ENCODE measurements at regions not wholly inside any gene's neighbourhood (a gene's known extent, or its start where the extent isn't known, plus 50 kb on each side); places are given as distances from the start of the nearest gene placed in this dataset.
"Not testable (repeated sequence)": the region's sequence is repeated elsewhere in the genome, so short reads cannot be mapped to it uniquely, and the experiment has no call there.

GRCh38 chr10:78210548-78210947 lies 176.9 kb downstream of the RPS24 start:
- H3K9ac ChIP-seq (ENCODE audit: low read depth, low read length): no peak overlapping the region
- H3K27me3 ChIP-seq (ENCODE audit: control insufficient read depth, insufficient read depth, low read length): no peaks in the 10 kb centered on the region
- H3K27ac ChIP-seq (ENCODE audit: low read depth, low read length): no peak overlapping the region
- H3K4me1 ChIP-seq (ENCODE audit: control insufficient read depth, insufficient read depth, low read length): peaks cover 2% of the 10 kb centered on the region; the same call in 1 of the 2 replicates
- no peaks in the 10 kb centered on the region for H3K36me3 ChIP-seq (ENCODE audit: control insufficient read depth, insufficient read depth, low read length)
- H3K9me3 ChIP-seq (ENCODE audit: control insufficient read depth, insufficient read depth, low read length): no peaks in the 10 kb centered on the region
- H3K4me3 ChIP-seq (ENCODE audit: low read depth, low read length): no peak overlapping the region

DNA sequence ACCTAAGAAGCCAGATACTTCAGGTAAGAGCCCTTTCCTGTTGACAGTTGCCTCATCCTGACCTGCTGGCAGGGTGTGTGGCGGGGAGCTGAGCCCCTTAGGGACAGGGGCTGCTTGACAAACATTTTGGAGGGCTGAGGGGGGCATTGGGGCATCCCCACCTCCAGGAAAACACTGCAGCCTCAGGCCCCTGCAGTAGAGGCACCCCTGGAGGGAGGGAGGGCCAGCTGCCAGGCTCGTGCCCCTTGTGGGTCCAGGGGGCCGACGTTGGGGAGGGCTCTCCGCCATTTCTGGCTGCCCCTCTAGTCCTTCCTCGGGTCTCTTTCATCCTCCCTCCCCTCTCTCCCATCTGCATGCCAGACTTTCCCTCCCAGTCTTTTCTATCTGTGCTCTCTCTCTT lies 177.3 kb downstream of the RPS24 start:
- no peaks in the 10 kb centered on the region for H3K9me3 ChIP-seq (ENCODE audit: control insufficient read depth, insufficient read depth, low read length)
- no peak overlapping the region for H3K9ac ChIP-seq (ENCODE audit: low read depth, low read length)
- H3K27me3 ChIP-seq (ENCODE audit: control insufficient read depth, insufficient read depth, low read length): no peaks in the 10 kb centered on the region
- H3K36me3 ChIP-seq (ENCODE audit: control insufficient read depth, insufficient read depth, low read length): no peaks in the 10 kb centered on the region
- peaks cover 2% of the 10 kb centered on the region; the same call in 1 of the 2 replicates for H3K4me1 ChIP-seq (ENCODE audit: control insufficient read depth, insufficient read depth, low read length)
- H3K4me3 ChIP-seq (ENCODE audit: low read depth, low read length): no peak overlapping the region
- H3K27ac ChIP-seq (ENCODE audit: low read depth, low read length): no peak overlapping the region

DNA sequence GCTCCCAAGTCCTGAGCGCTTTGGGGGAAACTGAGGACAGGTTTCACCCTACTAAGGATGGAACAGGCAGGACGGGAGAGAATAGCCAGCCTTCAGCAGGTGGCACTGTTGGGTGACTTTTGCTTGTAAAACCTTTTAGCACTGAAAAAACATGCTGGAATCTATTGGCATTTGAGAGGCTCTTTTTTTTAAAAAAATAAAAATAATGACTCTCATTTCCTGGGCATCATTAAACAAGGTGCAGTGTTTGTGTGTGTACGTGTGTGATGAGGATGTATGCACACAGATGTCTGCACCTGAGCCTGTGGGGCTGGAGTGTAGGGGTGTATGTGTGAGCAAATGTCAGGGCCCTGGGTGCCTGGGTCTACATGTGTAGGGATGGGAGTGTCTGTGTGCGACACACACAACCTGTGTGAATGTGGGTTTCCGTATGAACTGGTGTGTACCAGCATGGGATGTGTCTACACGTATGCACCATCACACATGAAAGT lies 177.9 kb downstream of the RPS24 start:
- Histone ChIP-seq H3K9me3 (ENCODE audit: control insufficient read depth, insufficient read depth, low read length) (no peaks in the 10 kb centered on the region), H3K27ac (ENCODE audit: low read depth, low read length) (no peak overlapping the region), H3K27me3 (ENCODE audit: control insufficient read depth, insufficient read depth, low read length) (no peaks in the 10 kb centered on the region), H3K4me3 (ENCODE audit: low read depth, low read length) (no peak overlapping the region), H3K9ac (ENCODE audit: low read depth, low read length) (no peak overlapping the region), H3K36me3 (ENCODE audit: control insufficient read depth, insufficient read depth, low read length) (no peaks in the 10 kb centered on the region), H3K4me1 (ENCODE audit: control insufficient read depth, insufficient read depth, low read length) (peaks cover 2% of the 10 kb centered on the region; the same call in 1 of the 2 replicates)

GRCh38 chr10:78212060-78212785 lies 178.6 kb downstream of the RPS24 start:
- H3K4me1 ChIP-seq (ENCODE audit: control insufficient read depth, insufficient read depth, low read length): peaks cover 2% of the 10 kb centered on the region; the same call in 1 of the 2 replicates
- no peak overlapping the region for H3K27ac ChIP-seq (ENCODE audit: low read depth, low read length)
- no peaks in the 10 kb centered on the region for H3K9me3 ChIP-seq (ENCODE audit: control insufficient read depth, insufficient read depth, low read length)
- no peaks in the 10 kb centered on the region for H3K27me3 ChIP-seq (ENCODE audit: control insufficient read depth, insufficient read depth, low read length)
- H3K9ac ChIP-seq (ENCODE audit: low read depth, low read length): no peak overlapping the region
- H3K36me3 ChIP-seq (ENCODE audit: control insufficient read depth, insufficient read depth, low read length): no peaks in the 10 kb centered on the region
- no peak overlapping the region for H3K4me3 ChIP-seq (ENCODE audit: low read depth, low read length)

DNA sequence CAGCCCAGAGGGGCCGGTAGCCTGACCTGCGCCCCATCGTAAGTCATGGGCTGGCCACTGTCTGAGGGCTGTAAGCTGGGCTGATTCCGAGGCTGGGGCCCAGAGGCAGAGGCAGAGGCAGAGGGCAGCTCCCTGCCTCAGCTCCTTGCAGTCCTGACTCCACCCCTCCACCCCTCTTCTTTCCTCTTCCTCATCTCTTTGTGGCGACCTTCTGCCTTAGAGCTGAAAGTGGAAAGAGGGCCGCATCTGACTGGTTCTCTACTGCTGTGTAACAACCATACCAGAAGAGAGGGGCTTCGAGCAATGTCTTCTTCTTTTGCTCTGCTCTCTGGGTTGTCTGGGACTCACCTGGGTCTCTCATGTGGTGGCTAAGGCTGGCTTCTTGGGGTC lies 179.1 kb downstream of the RPS24 start:
- H3K4me3 ChIP-seq (ENCODE audit: low read depth, low read length): no peak overlapping the region
- H3K27me3 ChIP-seq (ENCODE audit: control insufficient read depth, insufficient read depth, low read length): no peaks in the 10 kb centered on the region
- no peaks in the 10 kb centered on the region for H3K4me1 ChIP-seq (ENCODE audit: control insufficient read depth, insufficient read depth, low read length)
- H3K27ac ChIP-seq (ENCODE audit: low read depth, low read length): no peak overlapping the region
- no peaks in the 10 kb centered on the region for H3K9me3 ChIP-seq (ENCODE audit: control insufficient read depth, insufficient read depth, low read length)
- no peaks in the 10 kb centered on the region for H3K36me3 ChIP-seq (ENCODE audit: control insufficient read depth, insufficient read depth, low read length)
- H3K9ac ChIP-seq (ENCODE audit: low read depth, low read length): no peak overlapping the region

- H3K27ac ChIP-seq (ENCODE audit: low read depth, low read length): no peak overlapping the region
- H3K4me1 ChIP-seq (ENCODE audit: control insufficient read depth, insufficient read depth, low read length): no peaks in the 10 kb centered on the region
- no peak overlapping the region for H3K9ac ChIP-seq (ENCODE audit: low read depth, low read length)
- H3K9me3 ChIP-seq (ENCODE audit: control insufficient read depth, insufficient read depth, low read length): no peaks in the 10 kb centered on the region
- H3K27me3 ChIP-seq (ENCODE audit: control insufficient read depth, insufficient read depth, low read length): no peaks in the 10 kb centered on the region
- no peaks in the 10 kb centered on the region for H3K36me3 ChIP-seq (ENCODE audit: control insufficient read depth, insufficient read depth, low read length)
- no peak overlapping the region for H3K4me3 ChIP-seq (ENCODE audit: low read depth, low read length)
Observed at GRCh38 chr10:78214955-78215354, 181.3 kb downstream of the RPS24 start.

DNA sequence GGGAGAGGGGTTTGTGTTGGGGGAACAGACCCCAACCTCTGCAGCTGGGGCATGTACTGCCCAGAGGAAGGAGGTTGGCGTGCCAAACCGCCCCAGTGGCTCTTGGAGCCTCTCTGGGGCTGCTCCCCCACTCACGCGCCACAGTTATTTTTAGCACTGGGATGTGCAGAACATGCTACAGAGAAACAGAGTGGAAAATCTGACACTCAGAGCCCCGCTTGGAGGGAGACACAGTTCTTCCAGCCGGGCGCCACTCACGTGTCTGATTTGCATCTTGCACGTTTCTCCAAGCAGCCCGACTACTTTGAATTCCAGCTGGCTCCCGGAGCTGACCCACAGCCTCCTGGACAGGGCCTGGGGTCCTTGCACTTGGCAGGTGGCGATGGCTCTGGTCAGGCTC lies 182.0 kb downstream of the RPS24 start:
- no peak overlapping the region for H3K9ac ChIP-seq (ENCODE audit: low read depth, low read length)
- H3K4me1 ChIP-seq (ENCODE audit: control insufficient read depth, insufficient read depth, low read length): no peaks in the 10 kb centered on the region
- no peaks in the 10 kb centered on the region for H3K9me3 ChIP-seq (ENCODE audit: control insufficient read depth, insufficient read depth, low read length)
- no peak overlapping the region for H3K4me3 ChIP-seq (ENCODE audit: low read depth, low read length)
- no peak overlapping the region for H3K27ac ChIP-seq (ENCODE audit: low read depth, low read length)
- H3K27me3 ChIP-seq (ENCODE audit: control insufficient read depth, insufficient read depth, low read length): no peaks in the 10 kb centered on the region
- H3K36me3 ChIP-seq (ENCODE audit: control insufficient read depth, insufficient read depth, low read length): no peaks in the 10 kb centered on the region

GRCh38 chr10:78217336-78217735 lies 183.7 kb downstream of the RPS24 start:
- H3K9ac ChIP-seq (ENCODE audit: low read depth, low read length): no peak overlapping the region
- H3K4me3 ChIP-seq (ENCODE audit: low read depth, low read length): no peak overlapping the region
- no peaks in the 10 kb centered on the region for H3K9me3 ChIP-seq (ENCODE audit: control insufficient read depth, insufficient read depth, low read length)
- no peaks in the 10 kb centered on the region for H3K4me1 ChIP-seq (ENCODE audit: control insufficient read depth, insufficient read depth, low read length)
- no peaks in the 10 kb centered on the region for H3K36me3 ChIP-seq (ENCODE audit: control insufficient read depth, insufficient read depth, low read length)
- H3K27ac ChIP-seq (ENCODE audit: low read depth, low read length): no peak overlapping the region
- H3K27me3 ChIP-seq (ENCODE audit: control insufficient read depth, insufficient read depth, low read length): no peaks in the 10 kb centered on the region

DNA sequence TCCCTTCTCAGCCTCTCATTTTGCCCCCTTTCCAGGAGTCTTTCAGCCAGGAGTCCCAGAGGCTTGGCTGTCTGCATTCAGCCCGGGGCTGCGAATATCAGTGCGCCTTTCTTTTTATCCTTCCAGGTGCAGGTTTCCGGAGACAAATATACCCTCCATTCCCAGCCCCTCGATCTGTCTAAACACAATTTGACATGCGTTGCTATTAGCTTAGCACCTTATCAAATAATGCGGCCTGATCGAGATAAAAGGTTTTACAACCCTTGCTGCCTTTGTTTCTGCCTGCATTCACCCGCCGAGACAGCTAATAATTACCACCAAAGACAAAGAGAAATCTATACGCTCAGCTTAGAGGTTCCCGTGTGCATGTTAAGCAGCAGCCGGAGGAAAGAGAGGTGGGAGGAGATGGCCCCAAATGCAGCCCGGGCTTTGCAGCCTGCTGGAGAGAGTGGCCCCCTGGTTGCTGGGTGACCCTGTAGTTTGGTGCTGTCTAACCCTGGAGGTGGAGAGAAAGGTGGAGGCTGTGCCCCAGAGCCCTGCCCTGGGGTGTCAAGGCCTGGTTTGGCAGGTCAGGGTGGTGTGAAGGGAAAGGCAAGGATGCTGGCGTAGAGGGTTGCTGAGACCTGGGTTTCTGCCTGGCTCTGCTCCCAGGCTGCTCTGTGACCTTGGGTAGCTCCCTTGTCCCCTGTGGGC lies 185.3 kb downstream of the RPS24 start:
- no peaks in the 10 kb centered on the region for H3K4me1 ChIP-seq (ENCODE audit: control insufficient read depth, insufficient read depth, low read length)
- no peaks in the 10 kb centered on the region for H3K9me3 ChIP-seq (ENCODE audit: control insufficient read depth, insufficient read depth, low read length)
- H3K27me3 ChIP-seq (ENCODE audit: control insufficient read depth, insufficient read depth, low read length): no peaks in the 10 kb centered on the region
- no peak overlapping the region for H3K4me3 ChIP-seq (ENCODE audit: low read depth, low read length)
- H3K36me3 ChIP-seq (ENCODE audit: control insufficient read depth, insufficient read depth, low read length): no peaks in the 10 kb centered on the region
- no peak overlapping the region for H3K9ac ChIP-seq (ENCODE audit: low read depth, low read length)
- no peak overlapping the region for H3K27ac ChIP-seq (ENCODE audit: low read depth, low read length)

DNA sequence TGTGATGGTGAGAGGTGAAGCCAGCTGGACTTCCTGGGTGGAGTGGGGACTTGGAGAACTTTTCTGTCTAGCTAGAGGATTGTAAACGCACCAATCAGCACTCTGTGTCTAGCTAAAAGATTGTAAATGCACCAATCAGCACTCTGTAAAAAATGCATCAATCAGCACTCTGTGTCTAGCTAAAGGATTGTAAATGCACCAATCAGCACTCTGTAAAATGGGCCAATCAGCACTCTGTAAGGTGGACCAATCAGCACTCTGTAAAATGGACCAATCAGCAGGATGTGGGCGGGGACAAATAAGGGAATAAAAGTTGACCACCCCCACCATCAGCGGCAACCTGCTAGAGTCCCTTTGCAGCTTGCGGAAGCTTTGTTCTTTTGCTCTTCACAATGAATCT lies 185.9 kb downstream of the RPS24 start:
- H3K27ac ChIP-seq (ENCODE audit: low read depth, low read length); H3K4me3 ChIP-seq (ENCODE audit: low read depth, low read length); H3K9me3 ChIP-seq (ENCODE audit: control insufficient read depth, insufficient read depth, low read length); H3K27me3 ChIP-seq (ENCODE audit: control insufficient read depth, insufficient read depth, low read length); H3K4me1 ChIP-seq (ENCODE audit: control insufficient read depth, insufficient read depth, low read length); H3K36me3 ChIP-seq (ENCODE audit: control insufficient read depth, insufficient read depth, low read length); H3K9ac ChIP-seq (ENCODE audit: low read depth, low read length): not testable (repeated sequence)

DNA sequence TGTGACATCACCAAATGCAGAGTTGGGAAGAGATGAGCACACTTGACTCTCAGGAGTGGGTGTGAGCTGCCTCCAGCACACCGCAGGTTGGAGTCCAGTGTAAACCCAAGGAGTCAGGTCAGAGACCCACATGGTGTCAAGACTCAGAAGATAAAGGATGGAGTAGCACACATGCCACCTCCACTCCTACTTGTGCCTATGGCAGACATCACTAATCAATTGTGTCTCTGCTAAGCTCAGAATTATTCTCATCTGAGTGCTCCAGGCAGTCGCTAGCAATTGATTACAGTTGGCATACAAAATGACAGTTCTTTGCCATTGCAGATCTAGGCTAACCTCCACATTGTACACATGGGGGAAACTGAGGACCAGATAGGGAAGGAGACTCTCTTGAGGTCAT lies 187.1 kb downstream of the RPS24 start:
- Histone ChIP-seq H3K36me3 (ENCODE audit: control insufficient read depth, insufficient read depth, low read length) (no peaks in the 10 kb centered on the region), H3K9ac (ENCODE audit: low read depth, low read length) (no peak overlapping the region), H3K9me3 (ENCODE audit: control insufficient read depth, insufficient read depth, low read length) (no peaks in the 10 kb centered on the region), H3K27ac (ENCODE audit: low read depth, low read length) (no peak overlapping the region), H3K4me1 (ENCODE audit: control insufficient read depth, insufficient read depth, low read length) (no peaks in the 10 kb centered on the region), H3K4me3 (ENCODE audit: low read depth, low read length) (no peak overlapping the region), H3K27me3 (ENCODE audit: control insufficient read depth, insufficient read depth, low read length) (no peaks in the 10 kb centered on the region)
